ENCODE measurements at regions not wholly inside any gene's neighbourhood (a gene's known extent, or its start where the extent isn't known, plus 50 kb on each side); places are given as distances from the start of the nearest gene placed in this dataset.

- Histone ChIP-seq H3K4me2 (ENCODE audit: low read length) (no peak overlapping the region), H3K9me3 (ENCODE audit: control insufficient read depth in 1 of 2, insufficient read depth in 1 of 2, low read depth in 1 of 2, low read length in 2 of 2) (no peaks in the 10 kb centered on the region), H3K9me2 (ENCODE audit: insufficient read depth) (no peaks in the 10 kb centered on the region), H4K20me1 (ENCODE audit: insufficient read depth) (no peaks in the 10 kb centered on the region), H2AFZ (ENCODE audit: low read depth, low read length, poor library complexity, severe bottlenecking) (no peak overlapping the region), H3K36me3 (ENCODE audit: control insufficient read depth in 1 of 2, insufficient read depth in 2 of 2, low read length in 2 of 2) (no peaks in the 10 kb centered on the region), H3K79me2 (ENCODE audit: insufficient read depth, low read length) (no peaks in the 10 kb centered on the region), H3K27me3 (ENCODE audit: insufficient read depth, low read length) (no peaks in the 10 kb centered on the region), H3K4me3 (replicated peaks in 1 of 2; ENCODE audit: low read depth in 1 of 2, low read length in 2 of 2) (no peak overlapping the region), H3K4me1 (ENCODE audit: control insufficient read depth in 1 of 2, insufficient read depth in 2 of 2, low read length in 2 of 2) (no peaks in the 10 kb centered on the region), H3K27ac (ENCODE audit: low read depth, low read length) (no peak overlapping the region), H3K9ac (ENCODE audit: low read length) (no peak overlapping the region)
- peak; percentile 92 for ATAC-seq
- RAD21 ChIA-PET (ENCODE audit: low non-redundant PET in 1 of 2, low total read pairs in 2 of 2, uncharacterized antibody in 2 of 2, unreplicated experiment in 2 of 2) = no interaction called here
- intact Hi-C loops (cut with micrococcal nuclease) = loop anchor here (1.0 to 10.0 kb wide), 4 partner anchors 351 to 562 kb away; partner anchors contain the start of gene RASGRP1
- CTCF ChIA-PET = interaction anchor here (0.8 to 1.7 kb wide), 6 partner anchors 9 to 697 kb away, joined by 3 to 8 read pairs (median 4); no protein-coding TSS in a partner anchor
- TF ChIP-seq RAD21 (IDR thresholded peaks at IDR 0.05; ENCODE audit: low read depth) (peak; percentile 78), CBX3 (IDR thresholded peaks at IDR 0.05; ENCODE audit: low read depth) (no peak), POLR2AphosphoS5 (IDR thresholded peaks at IDR 0.05; ENCODE audit: low read depth, low read length) (no peak), EZH2phosphoT487 (IDR thresholded peaks at IDR 0.05; ENCODE audit: borderline replicate concordance) (no peak), ZBTB33 (IDR thresholded peaks at IDR 0.05; ENCODE audit: extremely low read depth, insufficient replicate concordance, low read length) (no peak)
- TF ChIP-seq, protein P1, sequence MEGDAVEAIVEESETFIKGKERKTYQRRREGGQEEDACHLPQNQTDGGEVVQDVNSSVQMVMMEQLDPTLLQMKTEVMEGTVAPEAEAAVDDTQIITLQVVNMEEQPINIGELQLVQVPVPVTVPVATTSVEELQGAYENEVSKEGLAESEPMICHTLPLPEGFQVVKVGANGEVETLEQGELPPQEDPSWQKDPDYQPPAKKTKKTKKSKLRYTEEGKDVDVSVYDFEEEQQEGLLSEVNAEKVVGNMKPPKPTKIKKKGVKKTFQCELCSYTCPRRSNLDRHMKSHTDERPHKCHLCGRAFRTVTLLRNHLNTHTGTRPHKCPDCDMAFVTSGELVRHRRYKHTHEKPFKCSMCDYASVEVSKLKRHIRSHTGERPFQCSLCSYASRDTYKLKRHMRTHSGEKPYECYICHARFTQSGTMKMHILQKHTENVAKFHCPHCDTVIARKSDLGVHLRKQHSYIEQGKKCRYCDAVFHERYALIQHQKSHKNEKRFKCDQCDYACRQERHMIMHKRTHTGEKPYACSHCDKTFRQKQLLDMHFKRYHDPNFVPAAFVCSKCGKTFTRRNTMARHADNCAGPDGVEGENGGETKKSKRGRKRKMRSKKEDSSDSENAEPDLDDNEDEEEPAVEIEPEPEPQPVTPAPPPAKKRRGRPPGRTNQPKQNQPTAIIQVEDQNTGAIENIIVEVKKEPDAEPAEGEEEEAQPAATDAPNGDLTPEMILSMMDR (IDR thresholded peaks at IDR 0.05 in 2 of 3, conservative IDR thresholded peaks at IDR 0.05 in 1 of 3; ENCODE audit: borderline replicate concordance in 1 of 3, insufficient read depth in 1 of 3, low read depth in 2 of 3, low read length in 2 of 3) = peak; percentile 52 to 57 (median 55); a peak in 5 of 6 replicates
- no TSS peak for BruUV-seq (replicated peaks)
- POLR2A ChIA-PET = no interaction called here
- peak; percentile 61 for DNase-seq (ENCODE audit: low read depth, low spot score)
Measured at GRCh38 chr15:38002883-38003477, 68.5 kb downstream of the TMCO5A start.

Measured in HCT116 (cell line).